Lower leg skin (tissue), 3 donors: ENCODE measurements at regions not wholly inside any gene's neighbourhood (a gene's known extent, or its start where the extent isn't known, plus 50 kb on each side); places are given as distances from the start of the nearest gene placed in this dataset.

Experiments used
- CTCF ChIP-seq, 3 donors: fragments of 450-650 bp; IDR thresholded peaks; one replicate each; pipeline ENCODE4 v1.5.1; 2016; ENCODE audit warnings: antibody characterized with exemption in 3 of 3, mild to moderate bottlenecking in 3 of 3, moderate library complexity in 2 of 3
- POLR2A ChIP-seq, 2 donors: fragments of 450-650 bp; IDR thresholded peaks; one replicate each; pipeline ENCODE4 v1.6.1; 2016 to 2017; ENCODE audit warnings: antibody characterized with exemption in 2 of 2, mild to moderate bottlenecking in 1 of 2, moderate library complexity in 1 of 2

DNA sequence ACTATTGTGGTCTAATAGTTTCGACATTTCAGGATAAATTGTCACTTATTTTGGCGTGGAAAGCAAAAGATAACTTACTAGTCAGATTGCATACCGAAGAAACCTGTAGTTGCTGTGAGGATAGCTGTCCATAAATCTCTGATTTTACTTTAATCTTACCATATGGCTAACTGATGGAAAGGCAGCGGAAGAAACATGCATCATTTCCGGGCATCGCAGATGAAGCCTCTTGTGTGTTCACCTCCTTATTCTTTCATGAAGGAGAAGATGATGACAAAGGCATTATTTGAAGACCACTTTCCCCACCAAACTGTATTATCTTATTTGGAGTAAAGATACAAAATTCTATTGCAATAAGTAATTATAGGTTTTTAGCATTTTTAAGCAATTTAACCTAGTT, 763.6 kb upstream of the SLITRK6 start:
- TF ChIP-seq CTCF (IDR thresholded peaks at IDR 0.05), result no peak
- no peak for TF ChIP-seq POLR2A (IDR thresholded peaks at IDR 0.05)
